ENCODE measurements at regions not wholly inside any gene's neighbourhood (a gene's known extent, or its start where the extent isn't known, plus 50 kb on each side); places are given as distances from the start of the nearest gene placed in this dataset.

DNA sequence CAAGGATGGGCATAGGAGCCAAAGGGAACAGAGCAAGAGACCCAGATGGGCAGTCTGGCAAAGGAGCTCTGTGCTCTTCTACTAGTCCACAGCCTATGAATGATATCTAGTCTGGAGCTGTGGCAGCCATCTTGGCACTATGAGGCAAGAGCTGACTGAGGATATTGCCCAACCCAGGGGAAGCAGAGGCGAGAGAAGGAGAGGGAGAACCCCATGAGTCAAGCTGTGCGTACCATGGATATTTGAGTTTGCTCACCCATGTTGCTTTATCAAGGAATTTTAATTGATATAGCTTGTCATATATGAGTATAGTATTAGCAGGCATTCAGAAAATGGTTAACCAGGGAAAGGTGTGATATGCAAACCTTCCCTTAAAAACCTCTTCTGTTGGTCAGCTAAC, 420.9 kb downstream of the PRDM2 start:
- TF ChIP-seq POLR2AphosphoS5 (IDR thresholded peaks at IDR 0.05) (no peak), POLR2A (IDR thresholded peaks at IDR 0.05) (no peak), EP300 (IDR thresholded peaks at IDR 0.05) (no peak)
- TF ChIP-seq, protein P1, sequence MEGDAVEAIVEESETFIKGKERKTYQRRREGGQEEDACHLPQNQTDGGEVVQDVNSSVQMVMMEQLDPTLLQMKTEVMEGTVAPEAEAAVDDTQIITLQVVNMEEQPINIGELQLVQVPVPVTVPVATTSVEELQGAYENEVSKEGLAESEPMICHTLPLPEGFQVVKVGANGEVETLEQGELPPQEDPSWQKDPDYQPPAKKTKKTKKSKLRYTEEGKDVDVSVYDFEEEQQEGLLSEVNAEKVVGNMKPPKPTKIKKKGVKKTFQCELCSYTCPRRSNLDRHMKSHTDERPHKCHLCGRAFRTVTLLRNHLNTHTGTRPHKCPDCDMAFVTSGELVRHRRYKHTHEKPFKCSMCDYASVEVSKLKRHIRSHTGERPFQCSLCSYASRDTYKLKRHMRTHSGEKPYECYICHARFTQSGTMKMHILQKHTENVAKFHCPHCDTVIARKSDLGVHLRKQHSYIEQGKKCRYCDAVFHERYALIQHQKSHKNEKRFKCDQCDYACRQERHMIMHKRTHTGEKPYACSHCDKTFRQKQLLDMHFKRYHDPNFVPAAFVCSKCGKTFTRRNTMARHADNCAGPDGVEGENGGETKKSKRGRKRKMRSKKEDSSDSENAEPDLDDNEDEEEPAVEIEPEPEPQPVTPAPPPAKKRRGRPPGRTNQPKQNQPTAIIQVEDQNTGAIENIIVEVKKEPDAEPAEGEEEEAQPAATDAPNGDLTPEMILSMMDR (IDR thresholded peaks at IDR 0.05), result no peak
